ENCODE measurements at regions not wholly inside any gene's neighbourhood (a gene's known extent, or its start where the extent isn't known, plus 50 kb on each side); places are given as distances from the start of the nearest gene placed in this dataset.

DNA sequence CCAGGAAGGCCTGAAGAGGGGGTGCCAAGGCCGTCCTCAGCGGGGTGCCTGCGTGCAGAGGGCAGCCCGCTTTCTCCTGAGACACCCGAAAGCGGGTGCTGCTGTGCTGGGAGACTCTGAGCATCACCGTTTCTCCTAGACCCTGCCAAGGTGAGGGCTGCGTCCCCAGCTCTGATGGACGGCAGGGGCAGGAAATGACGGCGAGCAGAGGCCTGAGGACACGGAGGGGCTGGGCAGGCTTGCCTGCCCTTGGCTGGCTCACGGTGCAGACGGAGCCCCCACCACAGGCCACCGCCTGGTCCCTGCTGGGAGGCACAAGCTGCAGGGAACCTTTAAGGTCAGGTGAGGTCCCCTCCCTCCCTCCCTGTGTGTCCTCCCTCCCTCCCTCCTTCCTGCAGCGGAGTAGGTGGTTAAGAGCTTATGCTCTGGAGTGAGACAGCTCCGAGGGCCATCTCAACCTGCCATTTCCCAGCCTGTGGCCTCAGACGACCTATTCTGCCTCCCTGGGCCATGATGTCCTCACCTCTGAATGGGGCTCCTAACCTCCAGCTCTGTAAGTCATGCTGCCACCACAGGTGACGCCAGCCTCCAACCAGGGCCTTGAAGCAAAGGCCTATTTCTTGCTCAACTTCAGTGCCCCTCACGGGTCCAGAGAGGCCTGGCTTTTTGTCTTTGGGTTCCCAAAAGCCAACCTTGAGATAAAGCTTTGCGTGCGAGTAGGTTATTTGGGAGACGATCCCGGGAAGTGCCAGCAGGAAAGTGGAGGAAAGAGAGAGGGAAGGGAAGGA is 54.2 kb upstream of the GRPEL1 start:
- DNase-seq (ENCODE audit: low read depth) = no peak
- no peak for FAIRE-seq
- Histone ChIP-seq H3K4me3 (ENCODE audit: low read depth, low read length) (no peak overlapping the region), H3K27me3 (ENCODE audit: control insufficient read depth, insufficient read depth, low read length) (no peaks in the 10 kb centered on the region), H3K36me3 (ENCODE audit: control insufficient read depth, insufficient read depth, low read length) (no peaks in the 10 kb centered on the region)
- TF ChIP-seq, protein P1, sequence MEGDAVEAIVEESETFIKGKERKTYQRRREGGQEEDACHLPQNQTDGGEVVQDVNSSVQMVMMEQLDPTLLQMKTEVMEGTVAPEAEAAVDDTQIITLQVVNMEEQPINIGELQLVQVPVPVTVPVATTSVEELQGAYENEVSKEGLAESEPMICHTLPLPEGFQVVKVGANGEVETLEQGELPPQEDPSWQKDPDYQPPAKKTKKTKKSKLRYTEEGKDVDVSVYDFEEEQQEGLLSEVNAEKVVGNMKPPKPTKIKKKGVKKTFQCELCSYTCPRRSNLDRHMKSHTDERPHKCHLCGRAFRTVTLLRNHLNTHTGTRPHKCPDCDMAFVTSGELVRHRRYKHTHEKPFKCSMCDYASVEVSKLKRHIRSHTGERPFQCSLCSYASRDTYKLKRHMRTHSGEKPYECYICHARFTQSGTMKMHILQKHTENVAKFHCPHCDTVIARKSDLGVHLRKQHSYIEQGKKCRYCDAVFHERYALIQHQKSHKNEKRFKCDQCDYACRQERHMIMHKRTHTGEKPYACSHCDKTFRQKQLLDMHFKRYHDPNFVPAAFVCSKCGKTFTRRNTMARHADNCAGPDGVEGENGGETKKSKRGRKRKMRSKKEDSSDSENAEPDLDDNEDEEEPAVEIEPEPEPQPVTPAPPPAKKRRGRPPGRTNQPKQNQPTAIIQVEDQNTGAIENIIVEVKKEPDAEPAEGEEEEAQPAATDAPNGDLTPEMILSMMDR (IDR thresholded peaks at IDR 0.05; ENCODE audit: insufficient read depth, low read length, severe bottlenecking) = no peak

DNA sequence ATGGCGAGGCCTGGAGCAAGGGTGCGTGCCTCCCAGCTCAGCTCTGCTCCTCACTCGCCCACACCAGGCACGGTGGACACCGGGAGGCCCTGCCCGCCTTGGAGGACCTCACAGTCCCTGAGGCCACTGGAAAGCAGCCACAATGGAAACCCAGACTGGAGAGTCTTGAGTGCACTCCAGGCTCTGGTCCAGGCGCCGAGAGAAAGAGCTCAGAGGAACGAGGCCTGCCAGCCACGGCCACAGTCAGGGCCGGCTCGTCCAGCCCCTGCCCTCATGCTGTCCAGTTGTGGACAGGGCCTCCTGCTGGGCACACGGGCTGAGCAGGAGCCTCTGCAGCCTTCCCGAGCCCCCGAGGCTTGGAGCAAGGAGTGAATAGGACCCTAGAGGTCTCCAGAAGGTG is 53.3 kb upstream of the GRPEL1 start:
- FAIRE-seq (no peak), DNase-seq (ENCODE audit: low read depth) (no peak)
- H3K4me3 ChIP-seq (ENCODE audit: low read depth, low read length) = no peak overlapping the region
- H3K36me3 ChIP-seq (ENCODE audit: control insufficient read depth, insufficient read depth, low read length) = no peaks in the 10 kb centered on the region
- no peaks in the 10 kb centered on the region for H3K27me3 ChIP-seq (ENCODE audit: control insufficient read depth, insufficient read depth, low read length)
- TF ChIP-seq, protein P1 (IDR thresholded peaks at IDR 0.05; ENCODE audit: insufficient read depth, low read length, severe bottlenecking) = no peak

DNA sequence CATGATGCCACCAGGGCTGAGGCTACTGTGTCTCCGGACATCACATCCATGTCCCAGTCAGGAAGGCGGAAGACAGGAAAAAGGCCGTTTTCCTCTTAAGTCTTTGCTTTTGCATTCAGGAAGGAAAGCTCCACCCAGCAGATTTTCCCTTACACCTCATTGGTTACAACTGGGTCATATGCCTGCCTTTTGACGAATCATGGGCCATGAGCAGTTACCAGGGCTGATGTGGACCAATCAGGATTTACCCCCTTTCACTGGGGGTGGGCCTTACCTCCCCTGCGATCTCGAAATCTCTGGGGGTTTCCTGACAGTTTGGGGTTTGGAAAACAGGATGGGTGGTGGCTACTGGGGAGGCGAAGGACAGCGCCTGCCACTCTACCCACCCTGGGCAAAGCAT is 52.5 kb upstream of the GRPEL1 start:
- DNase-seq (ENCODE audit: low read depth) = no peak
- FAIRE-seq = peak; percentile 28

DNA sequence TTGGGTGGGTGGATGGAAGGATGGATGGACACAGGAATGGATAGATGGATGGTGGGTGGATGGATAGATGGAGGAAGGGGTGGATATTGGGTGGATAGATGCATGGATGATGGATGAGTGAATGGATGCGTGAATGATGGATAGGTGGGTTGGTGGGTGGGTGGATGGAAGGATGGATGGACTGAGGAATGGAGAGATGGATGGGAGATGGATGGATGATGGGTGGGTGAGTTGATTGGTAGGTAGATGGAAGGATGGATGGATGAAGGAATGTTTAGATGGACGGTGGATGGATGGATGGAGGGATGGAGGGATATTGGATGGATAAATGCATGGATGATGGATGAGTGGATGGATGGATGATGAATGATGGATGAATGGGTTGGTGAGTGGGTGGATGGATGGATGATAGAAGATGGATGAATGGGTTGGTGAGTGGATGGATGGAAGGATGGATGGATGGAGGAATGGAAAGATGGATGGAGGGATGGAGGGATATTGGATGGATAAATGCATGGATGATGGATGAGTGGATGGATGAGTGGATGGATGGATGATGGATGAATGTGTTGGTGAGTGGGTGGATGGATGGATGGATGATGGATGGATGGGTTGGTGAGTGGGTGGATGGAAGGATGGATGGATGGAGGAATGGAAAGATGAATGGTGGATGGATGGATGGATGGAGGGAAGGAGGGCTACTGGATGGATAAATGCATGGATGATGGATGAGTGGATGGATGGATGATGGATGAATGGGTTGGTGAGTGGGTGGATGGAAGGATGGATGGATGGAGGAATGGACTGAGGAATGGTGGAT is 50.4 kb upstream of the GRPEL1 start:
- TF ChIP-seq, protein P1 (IDR thresholded peaks at IDR 0.05; ENCODE audit: insufficient read depth, low read length, severe bottlenecking) = no peak
- FAIRE-seq (no peak), DNase-seq (ENCODE audit: low read depth) (no peak)
- Histone ChIP-seq H3K36me3 (ENCODE audit: control insufficient read depth, insufficient read depth, low read length) (no peaks in the 10 kb centered on the region), H3K4me3 (ENCODE audit: low read depth, low read length) (no peak overlapping the region), H3K27me3 (ENCODE audit: control insufficient read depth, insufficient read depth, low read length) (no peaks in the 10 kb centered on the region)

More for the DNA sequence above, 52.5 kb upstream of the GRPEL1 start:
- Histone ChIP-seq H3K4me3 (ENCODE audit: low read depth, low read length) (no peak overlapping the region), H3K36me3 (ENCODE audit: control insufficient read depth, insufficient read depth, low read length) (no peaks in the 10 kb centered on the region), H3K27me3 (ENCODE audit: control insufficient read depth, insufficient read depth, low read length) (no peaks in the 10 kb centered on the region)
- TF ChIP-seq, protein P1 (IDR thresholded peaks at IDR 0.05; ENCODE audit: insufficient read depth, low read length, severe bottlenecking) = no peak

All from bronchial epithelial cell (primary cell).